ENCODE measurements at regions not wholly inside any gene's neighbourhood (a gene's known extent, or its start where the extent isn't known, plus 50 kb on each side); places are given as distances from the start of the nearest gene placed in this dataset.
"Not testable (repeated sequence)": the region's sequence is repeated elsewhere in the genome, so short reads cannot be mapped to it uniquely, and the experiment has no call there.

- DNase-seq (ENCODE audit: low read depth): no peak
Measured at GRCh38 chr16:11416228-11417001, 71.2 kb downstream of the RMI2 start.

GRCh38 chr16:11417487-11417886 lies 72.2 kb downstream of the RMI2 start:
- no peak for DNase-seq (ENCODE audit: low read depth)

- no peak for DNase-seq (ENCODE audit: low read depth)
Measured at GRCh38 chr16:11418506-11418905, 73.2 kb downstream of the RMI2 start.

GRCh38 chr16:11420067-11420466 lies 74.8 kb downstream of the RMI2 start:
- DNase-seq (ENCODE audit: low read depth): not testable (repeated sequence)

GRCh38 chr16:11420895-11421294 lies 75.6 kb downstream of the RMI2 start:
- DNase-seq (ENCODE audit: low read depth): no peak

GRCh38 chr16:11422381-11423314 lies 77.4 kb downstream of the RMI2 start:
- DNase-seq (ENCODE audit: low read depth): no peak

- no peak for DNase-seq (ENCODE audit: low read depth)
Measured at GRCh38 chr16:11423315-11424117, 78.3 kb downstream of the RMI2 start.

GRCh38 chr16:11424118-11424460 lies 78.8 kb downstream of the RMI2 start:
- no peak for DNase-seq (ENCODE audit: low read depth)

GRCh38 chr16:11425140-11425539 lies 79.9 kb downstream of the RMI2 start:
- DNase-seq (ENCODE audit: low read depth): no peak

GRCh38 chr16:11428623-11428953 lies 83.3 kb downstream of the RMI2 start:
- no peak for DNase-seq (ENCODE audit: low read depth)

GRCh38 chr16:11429123-11429522 lies 83.9 kb downstream of the RMI2 start:
- no peak for DNase-seq (ENCODE audit: low read depth)

GRCh38 chr16:11429823-11430222 lies 84.6 kb downstream of the RMI2 start:
- no peak for DNase-seq (ENCODE audit: low read depth)

- no peak for DNase-seq (ENCODE audit: low read depth)
Measured at GRCh38 chr16:11430601-11431317, 85.5 kb downstream of the RMI2 start.

GRCh38 chr16:11431915-11432465 lies 86.7 kb downstream of the RMI2 start:
- DNase-seq (ENCODE audit: low read depth): no peak

- DNase-seq (ENCODE audit: low read depth): no peak
Measured at GRCh38 chr16:11432856-11433395, 87.7 kb downstream of the RMI2 start.

GRCh38 chr16:11435576-11435975 lies 90.3 kb downstream of the RMI2 start:
- DNase-seq (ENCODE audit: low read depth): no peak

- DNase-seq (ENCODE audit: low read depth): no peak
Measured at GRCh38 chr16:11437069-11437468, 91.8 kb downstream of the RMI2 start.

- DNase-seq (ENCODE audit: low read depth): no peak
Measured at GRCh38 chr16:11439790-11440656, 94.8 kb downstream of the RMI2 start.

GRCh38 chr16:11440657-11441012 lies 95.4 kb downstream of the RMI2 start:
- DNase-seq (ENCODE audit: low read depth): no peak

- no peak for DNase-seq (ENCODE audit: low read depth)
Measured at GRCh38 chr16:11445486-11445885, 100.2 kb downstream of the RMI2 start.

Data from activated gamma-delta T cell treated with anti-CD3 and anti-CD28 coated beads, Interleukin-2, amount 50 U/mL, for 16 hours (primary cell).